Sigmoid colon (tissue), 4 donors: ENCODE measurements at regions not wholly inside any gene's neighbourhood (a gene's known extent, or its start where the extent isn't known, plus 50 kb on each side); places are given as distances from the start of the nearest gene placed in this dataset.
"Not testable (repeated sequence)": the region's sequence is repeated elsewhere in the genome, so short reads cannot be mapped to it uniquely, and the experiment has no call there.

Source experiments
- POLR2AphosphoS5 ChIP-seq, 4 donors: sonication (generic); formaldehyde crosslinking; IDR thresholded peaks; one replicate each; pipeline ENCODE4 v1.6.1; 2017; ENCODE audit warnings: antibody characterized with exemption in 4 of 4
- TF ChIP-seq, protein P1 (sequence below), 4 experiments: fragments of 450-650 bp in 3 of 4; fragments of 200-600 bp in 1 of 4; IDR thresholded peaks; one replicate each; pipeline ENCODE4 v1.5.1; 2016 to 2019; ENCODE audit warnings: antibody characterized with exemption in 4 of 4, mild to moderate bottlenecking in 3 of 4, moderate library complexity in 2 of 4

DNA sequence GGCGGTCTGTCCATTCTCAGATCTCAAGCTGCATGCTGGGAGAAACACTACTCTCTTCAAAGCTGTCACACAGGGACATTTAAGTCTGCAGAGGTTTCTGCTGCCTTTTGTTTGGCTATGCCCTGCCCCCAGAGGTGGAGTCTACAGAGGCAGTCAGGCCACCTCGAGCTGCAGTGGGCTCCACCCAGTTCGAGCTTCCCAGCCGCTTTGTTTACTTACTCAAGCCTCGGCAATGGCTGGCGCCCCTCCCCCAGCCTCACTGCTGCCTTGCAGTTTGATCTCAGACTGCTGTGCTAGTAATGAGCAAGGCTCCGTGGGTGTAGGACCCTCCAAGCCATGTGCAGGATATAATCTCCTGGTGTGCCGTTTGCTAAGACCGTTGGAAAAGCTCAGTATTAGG lies 486.1 kb downstream of the DTWD2 start:
- TF ChIP-seq, protein P1, sequence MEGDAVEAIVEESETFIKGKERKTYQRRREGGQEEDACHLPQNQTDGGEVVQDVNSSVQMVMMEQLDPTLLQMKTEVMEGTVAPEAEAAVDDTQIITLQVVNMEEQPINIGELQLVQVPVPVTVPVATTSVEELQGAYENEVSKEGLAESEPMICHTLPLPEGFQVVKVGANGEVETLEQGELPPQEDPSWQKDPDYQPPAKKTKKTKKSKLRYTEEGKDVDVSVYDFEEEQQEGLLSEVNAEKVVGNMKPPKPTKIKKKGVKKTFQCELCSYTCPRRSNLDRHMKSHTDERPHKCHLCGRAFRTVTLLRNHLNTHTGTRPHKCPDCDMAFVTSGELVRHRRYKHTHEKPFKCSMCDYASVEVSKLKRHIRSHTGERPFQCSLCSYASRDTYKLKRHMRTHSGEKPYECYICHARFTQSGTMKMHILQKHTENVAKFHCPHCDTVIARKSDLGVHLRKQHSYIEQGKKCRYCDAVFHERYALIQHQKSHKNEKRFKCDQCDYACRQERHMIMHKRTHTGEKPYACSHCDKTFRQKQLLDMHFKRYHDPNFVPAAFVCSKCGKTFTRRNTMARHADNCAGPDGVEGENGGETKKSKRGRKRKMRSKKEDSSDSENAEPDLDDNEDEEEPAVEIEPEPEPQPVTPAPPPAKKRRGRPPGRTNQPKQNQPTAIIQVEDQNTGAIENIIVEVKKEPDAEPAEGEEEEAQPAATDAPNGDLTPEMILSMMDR (IDR thresholded peaks at IDR 0.05) = not testable (repeated sequence)
- TF ChIP-seq POLR2AphosphoS5 (IDR thresholded peaks at IDR 0.05) = not testable (repeated sequence)
